Liver (tissue), 8 donors: ENCODE measurements at regions not wholly inside any gene's neighbourhood (a gene's known extent, or its start where the extent isn't known, plus 50 kb on each side); places are given as distances from the start of the nearest gene placed in this dataset.

Experiments
- DNase-seq: peaks from one replicate; pipeline ENCODE4 v3.0.0-alpha.2; 2017; ENCODE audit warnings: low spot score
- H3K27ac ChIP-seq, 2 donors: one replicate each; pipeline ENCODE4 v1.7.0; 2013; ENCODE audit warnings: inconsistent platforms in 2 of 2, low read length in 2 of 2, control low read depth in 1 of 2, low read depth in 1 of 2, mild to moderate bottlenecking in 1 of 2
- H3K27me3 ChIP-seq, 4 donors: one replicate each; pipeline versions ENCODE4 v1.6.1 to v1.7.0; 2013; ENCODE audit warnings: low read length in 3 of 4, inconsistent platforms in 1 of 4, mild to moderate bottlenecking in 1 of 4, moderate library complexity in 1 of 4; ENCODE audit not compliant: control insufficient read depth in 4 of 4, insufficient read depth in 4 of 4
- H3K36me3 ChIP-seq, 4 donors: one replicate each; pipeline versions ENCODE4 v1.6.1 to v1.7.0; 2013; ENCODE audit warnings: low read length in 3 of 4, mild to moderate bottlenecking in 3 of 4, low read depth in 1 of 4, moderate library complexity in 1 of 4; ENCODE audit not compliant: control insufficient read depth in 4 of 4, insufficient read depth in 3 of 4
- H3K4me1 ChIP-seq, 4 donors: one replicate each; pipeline versions ENCODE4 v1.6.1 to v1.7.0; 2013; ENCODE audit warnings: low read length in 3 of 4, mild to moderate bottlenecking in 3 of 4, moderate library complexity in 1 of 4; ENCODE audit not compliant: control insufficient read depth in 4 of 4, insufficient read depth in 4 of 4
- H3K4me3 ChIP-seq, 3 donors: one replicate each; pipeline versions ENCODE4 v1.6.1 to v1.7.0; 2013; ENCODE audit warnings: low read length in 3 of 3, control low read depth in 1 of 3, low read depth in 1 of 3, mild to moderate bottlenecking in 1 of 3
- H3K9ac ChIP-seq, 2 donors: one replicate each; pipeline ENCODE4 v1.7.0; 2013; ENCODE audit warnings: low read length in 2 of 2, mild to moderate bottlenecking in 2 of 2, moderate library complexity in 2 of 2, control low read depth in 1 of 2, low read depth in 1 of 2
- H3K9me3 ChIP-seq, 4 donors: one replicate each; pipeline versions ENCODE4 v1.6.1 to v1.7.0; 2013; ENCODE audit warnings: low read length in 3 of 4; ENCODE audit not compliant: control insufficient read depth in 4 of 4
- ATF3 ChIP-seq: IDR thresholded peaks from 2 replicates; pipeline ENCODE4 v1.6.1; 2016; ENCODE audit warnings: antibody characterized with exemption
- CTCF ChIP-seq: fragments of 150-350 bp; IDR thresholded peaks from 2 replicates; pipeline ENCODE4 v1.5.1; 2017; ENCODE audit warnings: improper control_type of control experiment, low read depth, low read length; ENCODE audit not compliant: missing input control
- EGR1 ChIP-seq, 2 donors: IDR thresholded peaks; 2 replicates each; pipeline ENCODE4 v1.6.1; 2016 to 2018; ENCODE audit warnings: antibody characterized with exemption in 2 of 2, low read depth in 2 of 2
- FOXA1 ChIP-seq: IDR thresholded peaks from 2 replicates; pipeline ENCODE4 v1.6.1; 2016; ENCODE audit warnings: antibody characterized with exemption
- FOXA2 ChIP-seq: IDR thresholded peaks from 2 replicates; pipeline ENCODE4 v1.6.1; 2016; ENCODE audit warnings: antibody characterized with exemption
- GABPA ChIP-seq, 2 donors: IDR thresholded peaks in 1 of 2; conservative IDR thresholded peaks in 1 of 2; 2 replicates each; pipeline ENCODE4 v1.6.1; 2016; ENCODE audit warnings: antibody characterized with exemption in 2 of 2, mild to moderate bottlenecking in 1 of 2, moderate library complexity in 1 of 2
- HNF4A ChIP-seq, 2 donors: conservative IDR thresholded peaks; 2 replicates each; pipeline ENCODE4 v1.6.1; 2016; ENCODE audit warnings: antibody characterized with exemption in 2 of 2, mild to moderate bottlenecking in 2 of 2
- HNF4G ChIP-seq: IDR thresholded peaks from 2 replicates; pipeline ENCODE4 v1.6.1; 2016; ENCODE audit warnings: antibody characterized with exemption
- JUND ChIP-seq, 2 donors: IDR thresholded peaks; 2 replicates each; pipeline ENCODE4 v1.6.1; 2016; ENCODE audit warnings: antibody characterized with exemption in 2 of 2
- MAX ChIP-seq: IDR thresholded peaks from 2 replicates; pipeline ENCODE4 v1.6.1; 2016; ENCODE audit warnings: antibody characterized with exemption
- NR2F2 ChIP-seq: IDR thresholded peaks from 2 replicates; pipeline ENCODE4 v1.6.1; 2016; ENCODE audit warnings: antibody characterized with exemption
- RAD21 ChIP-seq, 2 donors: IDR thresholded peaks; 2 replicates each; pipeline ENCODE4 v1.6.1; 2016; ENCODE audit warnings: antibody characterized with exemption in 2 of 2, mild to moderate bottlenecking in 2 of 2
- SP1 ChIP-seq: IDR thresholded peaks from 2 replicates; pipeline ENCODE4 v1.6.1; 2018; ENCODE audit warnings: antibody characterized with exemption, mild to moderate bottlenecking
- TAF1 ChIP-seq: conservative IDR thresholded peaks from 2 replicates; pipeline ENCODE4 v1.6.1; 2016; ENCODE audit warnings: antibody characterized with exemption, mild to moderate bottlenecking
- YY1 ChIP-seq: IDR thresholded peaks from 2 replicates; pipeline ENCODE4 v1.6.1; 2016; ENCODE audit warnings: antibody characterized with exemption, mild to moderate bottlenecking
- ZBTB33 ChIP-seq: IDR thresholded peaks from 2 replicates; pipeline ENCODE4 v1.6.1; 2016; ENCODE audit warnings: antibody characterized with exemption
- WGBS: extraction: QIAGEN DNeasy Blood & Tissue Kit; methylation state at CpG from one replicate; pipeline ENCODE4 v1.1.7; 2013; 5-methylcytosine and 5-hydroxymethylcytosine counted together
- donor health status: healthy.
- donor health status: healthy.
- donor health status: healthy.
- donor health status: healthy.
- donor health status: healthy.

- Histone ChIP-seq H3K27ac (no peak overlapping the region), H3K36me3 (no peaks in the 10 kb centered on the region), H3K9me3 (no peaks in the 10 kb centered on the region), H3K27me3 (no peaks in the 10 kb centered on the region), H3K4me3 (no peak overlapping the region), H3K9ac (no peak overlapping the region), H3K4me1 (no peaks in the 10 kb centered on the region)
- TF ChIP-seq RAD21 (IDR thresholded peaks at IDR 0.05) (no peak), SP1 (no peak), YY1 (no peak), HNF4G (no peak), ZBTB33 (no peak), EGR1 (IDR thresholded peaks at IDR 0.05; ENCODE audit: low read depth in 2 of 2) (no peak), MAX (no peak), GABPA (IDR thresholded peaks at IDR 0.05 in 1 of 2, conservative IDR thresholded peaks at IDR 0.05 in 1 of 2) (no peak)
- DNase-seq, result no peak
- WGBS, result 74% methylated on average over 1 of the region's 1 CpG
Observed at GRCh38 chr1:190560161-190560681, 82.6 kb upstream of the BRINP3 start.

- Histone ChIP-seq H3K27me3 (no peaks in the 10 kb centered on the region), H3K36me3 (no peaks in the 10 kb centered on the region), H3K4me3 (no peak overlapping the region), H3K9me3 (no peaks in the 10 kb centered on the region), H3K27ac (no peak overlapping the region), H3K4me1 (no peaks in the 10 kb centered on the region), H3K9ac (no peak overlapping the region)
- 75% methylated on average over 9 of the region's 9 CpGs for WGBS
- no peak for TF ChIP-seq JUND (IDR thresholded peaks at IDR 0.05)
- no peak for TF ChIP-seq ZBTB33
- no peak for TF ChIP-seq FOXA2
- no peak for TF ChIP-seq SP1
- TF ChIP-seq GABPA (IDR thresholded peaks at IDR 0.05 in 1 of 2, conservative IDR thresholded peaks at IDR 0.05 in 1 of 2), result no peak
- TF ChIP-seq NR2F2, result no peak
- no peak for TF ChIP-seq MAX
- no peak for TF ChIP-seq FOXA1
- no peak for TF ChIP-seq TAF1
- no peak for TF ChIP-seq EGR1 (IDR thresholded peaks at IDR 0.05; ENCODE audit: low read depth in 2 of 2)
- DNase-seq, result no peak
Observed at GRCh38 chr1:190563230-190563629, 85.6 kb upstream of the BRINP3 start.

- Histone ChIP-seq H3K9me3 (no peaks in the 10 kb centered on the region), H3K4me1 (no peaks in the 10 kb centered on the region), H3K36me3 (no peaks in the 10 kb centered on the region), H3K4me3 (no peak overlapping the region), H3K27me3 (no peaks in the 10 kb centered on the region), H3K27ac (no peak overlapping the region), H3K9ac (no peak overlapping the region)
- WGBS, result 83% methylated on average over 2 of the region's 2 CpGs
- TF ChIP-seq ZBTB33 (no peak), YY1 (no peak), CTCF (no peak), FOXA2 (no peak), HNF4A (conservative IDR thresholded peaks at IDR 0.05) (no peak), JUND (IDR thresholded peaks at IDR 0.05) (no peak), SP1 (no peak), FOXA1 (no peak), ATF3 (no peak), TAF1 (no peak), RAD21 (IDR thresholded peaks at IDR 0.05) (no peak), EGR1 (IDR thresholded peaks at IDR 0.05; ENCODE audit: low read depth in 2 of 2) (no peak), MAX (no peak)
- DNase-seq, result no peak
Observed at GRCh38 chr1:190564117-190564516, 86.5 kb upstream of the BRINP3 start.
